HG03575 (cell line): ENCODE measurements at regions not wholly inside any gene's neighbourhood (a gene's known extent, or its start where the extent isn't known, plus 50 kb on each side); places are given as distances from the start of the nearest gene placed in this dataset.
"Not testable (repeated sequence)": the region's sequence is repeated elsewhere in the genome, so short reads cannot be mapped to it uniquely, and the experiment has no call there.

ENCODE experiments used
- ATAC-seq: cut with Tn5 transposase; IDR thresholded peaks from one replicate; pipeline ENCODE4 v1.9.1; 2021; ENCODE audit not compliant: unreplicated experiment, insufficient number of reproducible peaks, low FRiP score; ENCODE audit errors: extremely low read depth

- no peak for ATAC-seq
Observed at GRCh38 chr13:33340631-33341030, 55.1 kb upstream of the STARD13 start.

GRCh38 chr13:33341861-33342452, 56.4 kb upstream of the STARD13 start:
- ATAC-seq = no peak

- no peak for ATAC-seq
Observed at GRCh38 chr13:33345842-33346241, 60.3 kb upstream of the STARD13 start.

- no peak for ATAC-seq
Observed at GRCh38 chr13:33347861-33348260, 62.3 kb upstream of the STARD13 start.

GRCh38 chr13:33348366-33348765, 62.8 kb upstream of the STARD13 start:
- no peak for ATAC-seq

- no peak for ATAC-seq
Observed at GRCh38 chr13:33349288-33349985, 63.9 kb upstream of the STARD13 start.

GRCh38 chr13:33349986-33350826, 64.7 kb upstream of the STARD13 start:
- no peak for ATAC-seq

- no peak for ATAC-seq
Observed at GRCh38 chr13:33351319-33351718, 65.8 kb upstream of the STARD13 start.

- no peak for ATAC-seq
Observed at GRCh38 chr13:33352041-33352440, 66.5 kb upstream of the STARD13 start.

GRCh38 chr13:33352526-33352925, 67.0 kb upstream of the STARD13 start:
- no peak for ATAC-seq

GRCh38 chr13:33353210-33353609, 67.7 kb upstream of the STARD13 start:
- no peak for ATAC-seq

- no peak for ATAC-seq
Observed at GRCh38 chr13:33353646-33354045, 68.1 kb upstream of the STARD13 start.

- no peak for ATAC-seq
Observed at GRCh38 chr13:33355201-33355895, 69.8 kb upstream of the STARD13 start.

GRCh38 chr13:33358076-33358475, 72.5 kb upstream of the STARD13 start:
- not testable (repeated sequence) for ATAC-seq

GRCh38 chr13:33362986-33363727, 77.6 kb upstream of the STARD13 start:
- no peak for ATAC-seq

GRCh38 chr13:33364192-33364591, 78.6 kb upstream of the STARD13 start:
- no peak for ATAC-seq

- no peak for ATAC-seq
Observed at GRCh38 chr13:33366469-33367062, 81.0 kb upstream of the STARD13 start.

- ATAC-seq = no peak
Observed at GRCh38 chr13:33367171-33367895, 81.8 kb upstream of the STARD13 start.
